GM12865 (cell line): ENCODE measurements at regions not wholly inside any gene's neighbourhood (a gene's known extent, or its start where the extent isn't known, plus 50 kb on each side); places are given as distances from the start of the nearest gene placed in this dataset.

Experiments used
- DNase-seq: peaks from one replicate; pipeline ENCODE4 v3.0.0; 2010; ENCODE audit warnings: low read depth
- H3K4me3 ChIP-seq: 2 replicates; pipeline ENCODE4 v1.5.1; 2011; ENCODE audit warnings: mild to moderate bottlenecking, low read depth, low read length, control low read depth
- TF ChIP-seq, protein P1 (sequence below): IDR thresholded peaks from 2 replicates; pipeline ENCODE4 v1.5.1; 2011; ENCODE audit warnings: low read length, control low read depth, low read depth, inconsistent platforms; ENCODE audit not compliant: insufficient read depth; ENCODE audit errors: missing control alignments

DNA sequence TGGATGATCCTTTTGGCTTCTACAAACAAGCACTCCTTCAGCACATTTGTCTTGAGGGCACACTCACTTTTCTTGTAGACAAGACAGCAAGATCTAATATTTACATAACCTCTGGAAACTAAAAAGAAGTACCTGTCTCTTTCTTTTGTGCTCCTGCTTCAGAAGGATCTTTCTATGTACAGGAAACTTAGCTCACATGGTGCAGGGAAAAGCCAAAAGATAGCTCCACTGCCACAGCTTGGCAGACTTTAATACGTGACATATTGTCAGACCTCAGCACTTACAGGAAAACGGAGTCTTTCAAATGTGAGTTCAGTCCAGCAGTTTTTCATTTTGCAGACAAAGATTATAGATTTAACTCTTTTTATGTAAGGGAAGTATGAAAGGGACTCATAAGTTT is 225.5 kb upstream of the SAMSN1 start:
- TF ChIP-seq, protein P1, sequence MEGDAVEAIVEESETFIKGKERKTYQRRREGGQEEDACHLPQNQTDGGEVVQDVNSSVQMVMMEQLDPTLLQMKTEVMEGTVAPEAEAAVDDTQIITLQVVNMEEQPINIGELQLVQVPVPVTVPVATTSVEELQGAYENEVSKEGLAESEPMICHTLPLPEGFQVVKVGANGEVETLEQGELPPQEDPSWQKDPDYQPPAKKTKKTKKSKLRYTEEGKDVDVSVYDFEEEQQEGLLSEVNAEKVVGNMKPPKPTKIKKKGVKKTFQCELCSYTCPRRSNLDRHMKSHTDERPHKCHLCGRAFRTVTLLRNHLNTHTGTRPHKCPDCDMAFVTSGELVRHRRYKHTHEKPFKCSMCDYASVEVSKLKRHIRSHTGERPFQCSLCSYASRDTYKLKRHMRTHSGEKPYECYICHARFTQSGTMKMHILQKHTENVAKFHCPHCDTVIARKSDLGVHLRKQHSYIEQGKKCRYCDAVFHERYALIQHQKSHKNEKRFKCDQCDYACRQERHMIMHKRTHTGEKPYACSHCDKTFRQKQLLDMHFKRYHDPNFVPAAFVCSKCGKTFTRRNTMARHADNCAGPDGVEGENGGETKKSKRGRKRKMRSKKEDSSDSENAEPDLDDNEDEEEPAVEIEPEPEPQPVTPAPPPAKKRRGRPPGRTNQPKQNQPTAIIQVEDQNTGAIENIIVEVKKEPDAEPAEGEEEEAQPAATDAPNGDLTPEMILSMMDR, result no peak
- no peak for DNase-seq

DNA sequence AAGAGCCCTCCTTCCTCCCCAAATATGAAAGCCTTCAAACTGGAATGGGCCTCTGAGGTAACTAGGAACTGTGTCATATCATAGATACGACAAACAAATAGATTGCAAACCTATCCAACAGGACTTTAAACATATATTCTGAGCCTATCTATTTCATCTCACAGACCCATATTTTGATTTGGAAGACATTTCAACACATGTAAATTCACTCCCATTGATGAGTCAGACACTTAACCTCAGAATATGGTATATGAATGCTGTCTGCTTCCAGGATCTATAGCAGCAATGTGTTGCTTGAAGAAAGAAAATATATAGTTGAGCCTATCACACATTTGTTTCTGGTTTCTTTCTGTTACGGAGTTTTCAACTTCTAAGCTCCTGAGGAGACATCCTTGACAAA is 221.9 kb upstream of the SAMSN1 start:
- no peak overlapping the region for H3K4me3 ChIP-seq
- no peak for DNase-seq
- TF ChIP-seq, protein P1, result no peak

More for the DNA sequence above, 225.5 kb upstream of the SAMSN1 start:
- H3K4me3 ChIP-seq, result no peak overlapping the region

DNA sequence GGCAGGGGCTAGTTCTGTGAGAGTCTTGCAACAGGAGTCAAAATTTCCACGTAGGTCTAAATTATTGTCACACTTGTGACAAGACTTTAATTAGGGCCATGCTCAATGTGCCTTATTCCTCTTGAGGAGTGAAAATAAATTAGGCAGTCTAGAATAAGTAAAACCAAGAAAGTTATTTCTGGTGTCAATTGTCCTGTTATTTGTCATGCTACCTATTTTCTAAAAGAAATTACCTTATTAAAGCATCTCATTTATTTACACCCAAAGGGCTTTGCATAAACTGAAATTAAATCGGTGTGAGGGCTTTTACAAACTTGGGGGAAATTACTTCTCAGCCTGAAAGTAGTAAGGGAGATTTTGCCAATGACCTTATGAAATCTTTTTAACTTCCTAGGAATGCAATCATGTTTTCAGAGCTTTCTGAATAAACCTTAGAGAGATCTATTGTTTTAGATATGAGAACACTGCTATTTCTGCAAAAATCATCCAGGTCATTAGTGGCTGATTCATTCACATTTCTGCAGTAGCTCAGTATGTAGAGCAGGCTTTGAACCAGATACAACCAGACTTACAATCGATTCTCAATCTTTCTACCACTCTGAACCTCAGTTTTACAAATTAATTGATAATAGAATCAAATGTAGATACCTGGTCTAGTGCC is 221.2 kb upstream of the SAMSN1 start:
- H3K4me3 ChIP-seq, result no peak overlapping the region
- no peak for DNase-seq
- TF ChIP-seq, protein P1, result no peak

DNA sequence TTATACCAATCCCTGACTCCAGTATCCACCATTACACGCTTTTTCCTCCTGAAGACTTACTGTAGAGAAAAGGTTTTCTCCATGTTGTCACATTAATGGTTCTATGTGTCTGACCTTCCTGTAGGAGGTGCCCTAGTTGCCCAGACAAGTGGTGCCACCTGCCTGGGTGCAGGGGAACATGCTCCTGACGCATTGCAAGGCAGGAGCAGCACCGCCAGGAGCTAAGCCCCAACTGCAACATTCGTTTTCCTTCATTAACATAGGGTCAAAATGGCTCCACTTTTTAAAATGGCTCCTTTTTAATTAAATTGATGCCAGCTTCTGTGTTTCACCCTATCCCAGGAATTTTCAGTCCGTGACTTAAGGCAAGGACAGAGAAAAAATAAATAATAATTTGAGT is 220.1 kb upstream of the SAMSN1 start:
- no peak overlapping the region for H3K4me3 ChIP-seq
- no peak for DNase-seq
- TF ChIP-seq, protein P1, result no peak

DNA sequence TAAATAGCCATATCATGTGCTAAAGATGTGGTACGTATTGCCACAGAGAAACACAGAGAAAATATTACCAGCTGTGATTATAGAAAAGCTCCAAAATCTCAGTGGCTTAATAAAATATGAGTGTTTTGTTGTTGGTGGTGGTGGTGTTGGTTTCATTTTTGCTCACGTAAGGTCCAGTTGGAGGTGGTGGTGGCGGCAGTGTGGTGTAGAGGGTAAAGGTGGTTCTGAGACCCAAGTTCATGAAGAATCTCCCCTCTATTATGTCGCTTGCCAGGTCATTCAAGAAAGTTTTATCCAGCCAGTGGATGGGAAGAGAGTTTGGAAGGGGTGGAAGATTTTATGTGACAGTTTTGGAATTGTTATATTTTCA is 217.6 kb upstream of the SAMSN1 start:
- peak; percentile 64 for DNase-seq
- H3K4me3 ChIP-seq, result no peak overlapping the region
- TF ChIP-seq, protein P1, result no peak

DNA sequence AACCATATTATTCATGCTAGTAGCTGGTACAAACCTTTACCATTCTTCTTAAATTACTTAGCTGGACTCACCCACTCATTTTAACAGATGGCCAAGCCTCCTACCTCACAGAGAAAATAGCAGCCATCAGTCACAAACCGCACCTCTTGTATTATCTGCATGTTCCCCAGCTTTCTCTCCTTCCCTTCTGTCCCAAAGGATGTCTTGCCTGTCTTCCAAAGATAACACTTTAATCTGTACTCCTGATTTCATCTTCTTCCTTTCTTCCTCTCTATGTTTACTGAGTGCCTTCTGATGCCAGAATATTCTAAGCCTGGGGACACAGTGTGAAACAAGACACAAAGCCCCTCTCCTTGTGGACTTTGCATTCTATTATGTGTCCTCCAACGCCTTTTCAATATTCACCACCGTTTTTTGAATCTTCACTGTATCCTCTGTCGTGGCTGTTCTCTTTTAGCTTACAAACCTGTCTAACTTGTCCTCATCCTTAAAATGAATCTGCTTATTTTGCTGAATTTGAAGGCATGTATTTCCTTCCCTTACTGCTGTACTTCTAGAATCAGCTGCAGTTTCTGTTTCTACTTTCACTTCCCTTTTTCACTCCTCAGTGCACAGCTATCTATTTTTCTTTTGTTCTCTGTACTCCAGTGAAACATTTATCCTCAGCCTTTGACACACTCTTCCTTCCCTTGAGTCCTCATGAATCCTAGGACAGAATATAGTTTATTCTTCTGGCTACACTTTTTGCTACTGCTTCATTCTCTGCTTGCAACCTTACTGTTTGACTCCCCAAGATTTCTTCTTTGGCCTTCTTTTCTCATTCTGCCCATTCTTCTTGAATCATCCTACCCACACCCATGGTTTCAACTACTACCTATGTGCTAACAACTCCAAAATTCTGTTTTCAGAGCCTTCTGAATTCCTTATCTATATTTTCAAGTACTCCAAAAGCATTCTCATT is 216.9 kb upstream of the SAMSN1 start:
- DNase-seq, result peak; percentile 83
- peak overlapping the region; percentile 63 for H3K4me3 ChIP-seq
- TF ChIP-seq, protein P1, result no peak

DNA sequence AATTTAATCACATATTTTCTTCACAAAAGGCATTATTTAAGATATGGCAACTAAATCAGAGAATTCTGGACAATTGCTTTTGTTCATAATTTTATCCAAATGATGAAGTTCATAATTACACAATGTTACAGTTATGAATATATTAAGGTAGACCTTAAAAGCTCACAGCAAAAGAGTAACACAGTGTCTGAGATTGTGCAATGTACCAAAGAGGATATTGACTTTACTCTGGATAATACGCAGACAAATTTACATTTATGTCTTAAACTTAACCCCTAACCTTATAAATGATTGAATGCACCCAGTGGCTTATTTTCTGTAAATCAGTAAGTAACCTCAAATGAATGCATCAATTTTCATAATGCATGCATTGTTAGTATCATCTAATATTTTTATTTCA is 216.2 kb upstream of the SAMSN1 start:
- peak overlapping the region; percentile 63 for H3K4me3 ChIP-seq
- DNase-seq, result no peak
- TF ChIP-seq, protein P1, result no peak
